ENCODE measurements at regions not wholly inside any gene's neighbourhood (a gene's known extent, or its start where the extent isn't known, plus 50 kb on each side); places are given as distances from the start of the nearest gene placed in this dataset.

DNA sequence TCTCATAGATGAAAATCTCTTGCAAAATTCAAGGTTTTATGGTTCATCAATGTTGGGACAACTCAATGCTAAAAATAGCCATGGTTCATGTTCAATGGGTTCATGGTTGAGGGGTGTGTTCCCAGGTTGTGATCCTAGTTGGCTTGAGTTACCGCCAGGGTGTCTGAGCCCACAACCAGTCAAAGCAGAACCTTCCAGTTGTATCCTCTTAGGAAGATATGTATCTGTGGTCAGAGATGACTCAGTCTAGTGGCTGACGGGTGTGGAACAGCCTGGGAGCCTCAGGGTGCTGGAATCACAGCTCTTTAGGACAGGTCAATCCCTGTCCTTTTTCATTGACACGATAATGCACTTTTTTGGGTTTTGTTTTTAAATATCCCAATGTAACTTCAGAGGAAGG is 192.3 kb upstream of the NR3C2 start:
- intact Hi-C loops (cut with DNase I; ENCODE audit: low total_unique reads) (no loop called here), in situ Hi-C loops (cut with MboI; ENCODE audit: low sequenced_read_pairs in 4 of 4) (no loop called here)
- Histone ChIP-seq H3K4me3 (no peak overlapping the region), H3K27me3 (no peaks in the 10 kb centered on the region), H3K27ac (no peak overlapping the region), H3K9me3 (no peaks in the 10 kb centered on the region), H3K4me1 (no peaks in the 10 kb centered on the region), H3K36me3 (no peaks in the 10 kb centered on the region)
- no peak for TF ChIP-seq POLR2A (IDR thresholded peaks at IDR 0.05)
- ATAC-seq: no peak
- no peak for DNase-seq

DNA sequence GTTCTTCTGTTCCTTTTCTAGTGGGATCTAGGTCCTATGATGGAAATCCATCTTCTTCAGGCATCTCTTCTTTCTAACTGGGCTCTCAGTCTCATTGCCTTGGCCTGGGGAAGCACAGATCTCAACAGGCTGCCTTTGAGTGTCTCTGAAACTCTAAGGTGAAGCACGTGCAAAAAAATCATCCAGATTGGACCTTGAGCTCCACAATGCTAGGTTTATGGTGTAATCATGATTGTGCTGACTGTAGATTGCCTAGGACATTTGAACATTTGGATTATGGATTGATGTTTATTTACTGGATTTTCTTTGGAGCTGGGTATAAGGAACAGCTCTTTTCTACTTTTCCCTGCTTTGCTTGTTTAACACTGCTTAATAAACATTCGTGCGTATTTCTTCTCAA is 191.5 kb upstream of the NR3C2 start:
- in situ Hi-C loops (cut with MboI; ENCODE audit: low sequenced_read_pairs in 4 of 4): no loop called here
- no peaks in the 10 kb centered on the region for H3K27me3 ChIP-seq
- intact Hi-C loops (cut with DNase I; ENCODE audit: low total_unique reads): no loop called here
- no peaks in the 10 kb centered on the region for H3K9me3 ChIP-seq
- H3K36me3 ChIP-seq: no peaks in the 10 kb centered on the region
- TF ChIP-seq, protein P1, sequence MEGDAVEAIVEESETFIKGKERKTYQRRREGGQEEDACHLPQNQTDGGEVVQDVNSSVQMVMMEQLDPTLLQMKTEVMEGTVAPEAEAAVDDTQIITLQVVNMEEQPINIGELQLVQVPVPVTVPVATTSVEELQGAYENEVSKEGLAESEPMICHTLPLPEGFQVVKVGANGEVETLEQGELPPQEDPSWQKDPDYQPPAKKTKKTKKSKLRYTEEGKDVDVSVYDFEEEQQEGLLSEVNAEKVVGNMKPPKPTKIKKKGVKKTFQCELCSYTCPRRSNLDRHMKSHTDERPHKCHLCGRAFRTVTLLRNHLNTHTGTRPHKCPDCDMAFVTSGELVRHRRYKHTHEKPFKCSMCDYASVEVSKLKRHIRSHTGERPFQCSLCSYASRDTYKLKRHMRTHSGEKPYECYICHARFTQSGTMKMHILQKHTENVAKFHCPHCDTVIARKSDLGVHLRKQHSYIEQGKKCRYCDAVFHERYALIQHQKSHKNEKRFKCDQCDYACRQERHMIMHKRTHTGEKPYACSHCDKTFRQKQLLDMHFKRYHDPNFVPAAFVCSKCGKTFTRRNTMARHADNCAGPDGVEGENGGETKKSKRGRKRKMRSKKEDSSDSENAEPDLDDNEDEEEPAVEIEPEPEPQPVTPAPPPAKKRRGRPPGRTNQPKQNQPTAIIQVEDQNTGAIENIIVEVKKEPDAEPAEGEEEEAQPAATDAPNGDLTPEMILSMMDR (IDR thresholded peaks at IDR 0.05 in 4 of 5, conservative IDR thresholded peaks at IDR 0.05 in 1 of 5): no peak
- TF ChIP-seq POLR2A (IDR thresholded peaks at IDR 0.05): no peak
- no peak overlapping the region for H3K27ac ChIP-seq
- ATAC-seq: no peak
- no peaks in the 10 kb centered on the region for H3K4me1 ChIP-seq
- no peak for DNase-seq
- no peak overlapping the region for H3K4me3 ChIP-seq

DNA sequence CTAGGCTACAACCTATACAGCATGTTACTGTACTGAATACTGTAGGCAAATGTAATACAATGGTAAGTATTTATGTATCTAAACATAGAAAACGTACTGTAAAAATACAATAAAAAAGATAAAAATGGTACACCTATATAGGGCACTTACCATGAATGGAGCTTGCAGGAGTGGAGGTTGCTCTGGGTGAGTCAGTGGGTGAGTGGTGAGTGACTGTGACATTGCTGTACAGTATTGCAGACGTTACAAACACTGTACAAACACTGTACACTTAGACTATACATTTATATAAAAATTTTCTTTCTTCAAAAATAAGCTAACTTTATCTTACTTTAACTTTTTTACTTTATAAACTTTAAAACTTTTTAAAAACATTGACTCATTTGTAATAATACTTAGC is 190.3 kb upstream of the NR3C2 start:
- DNase-seq: no peak
- Histone ChIP-seq H3K27ac (no peak overlapping the region), H3K4me1 (no peaks in the 10 kb centered on the region), H3K27me3 (no peaks in the 10 kb centered on the region), H3K36me3 (no peaks in the 10 kb centered on the region), H3K4me3 (no peak overlapping the region), H3K9me3 (no peaks in the 10 kb centered on the region)
- intact Hi-C loops (cut with DNase I; ENCODE audit: low total_unique reads) (no loop called here), in situ Hi-C loops (cut with MboI; ENCODE audit: low sequenced_read_pairs in 4 of 4) (no loop called here)
- TF ChIP-seq, protein P1 (IDR thresholded peaks at IDR 0.05 in 4 of 5, conservative IDR thresholded peaks at IDR 0.05 in 1 of 5): no peak
- TF ChIP-seq POLR2A (IDR thresholded peaks at IDR 0.05): no peak
- no peak for ATAC-seq

DNA sequence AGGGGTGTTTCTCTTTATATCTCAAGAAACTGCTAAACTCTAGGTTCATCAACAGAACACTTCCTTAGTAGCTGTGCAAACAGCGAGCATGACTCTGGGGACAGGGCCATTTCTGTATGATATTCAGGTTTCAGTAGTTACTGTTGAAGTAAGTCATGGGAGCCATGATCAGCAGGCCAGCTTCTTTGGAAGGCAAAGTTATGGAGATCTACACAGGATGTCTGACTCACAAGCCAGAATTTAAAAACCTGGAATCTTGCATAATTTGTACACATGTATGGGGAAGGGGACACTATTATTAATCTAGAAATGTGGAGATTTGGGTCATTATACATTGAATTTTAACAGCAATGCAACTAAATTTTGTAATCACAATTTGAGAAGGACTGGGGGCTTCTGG is 187.8 kb upstream of the NR3C2 start:
- intact Hi-C loops (cut with DNase I; ENCODE audit: low total_unique reads) (no loop called here), in situ Hi-C loops (cut with MboI; ENCODE audit: low sequenced_read_pairs in 4 of 4) (no loop called here)
- Histone ChIP-seq H3K36me3 (no peaks in the 10 kb centered on the region), H3K27me3 (no peaks in the 10 kb centered on the region), H3K4me1 (no peaks in the 10 kb centered on the region), H3K27ac (no peak overlapping the region), H3K9me3 (no peaks in the 10 kb centered on the region), H3K4me3 (no peak overlapping the region)
- TF ChIP-seq, protein P1 (IDR thresholded peaks at IDR 0.05 in 4 of 5, conservative IDR thresholded peaks at IDR 0.05 in 1 of 5): no peak
- no peak for TF ChIP-seq POLR2A (IDR thresholded peaks at IDR 0.05)
- DNase-seq: no peak
- ATAC-seq: no peak

GRCh38 chr4:148618856-148619255 is 176.6 kb upstream of the NR3C2 start:
- intact Hi-C loops (cut with DNase I; ENCODE audit: low total_unique reads) (no loop called here), in situ Hi-C loops (cut with MboI; ENCODE audit: low sequenced_read_pairs in 4 of 4) (no loop called here)
- Histone ChIP-seq H3K27ac (no peak overlapping the region), H3K27me3 (no peaks in the 10 kb centered on the region), H3K4me3 (no peak overlapping the region), H3K9me3 (no peaks in the 10 kb centered on the region), H3K36me3 (no peaks in the 10 kb centered on the region), H3K4me1 (no peaks in the 10 kb centered on the region)
- no peak for TF ChIP-seq POLR2A (IDR thresholded peaks at IDR 0.05)
- TF ChIP-seq, protein P1 (IDR thresholded peaks at IDR 0.05 in 4 of 5, conservative IDR thresholded peaks at IDR 0.05 in 1 of 5): no peak
- no peak for ATAC-seq
- no peak for DNase-seq

All from gastrocnemius medialis (tissue), 4 donors.